D721Med (cell line): ENCODE measurements at regions not wholly inside any gene's neighbourhood (a gene's known extent, or its start where the extent isn't known, plus 50 kb on each side); places are given as distances from the start of the nearest gene placed in this dataset.

Experiments
- DNase-seq: peaks from one replicate; pipeline ENCODE4 v3.0.0; 2011; ENCODE audit warnings: low spot score; ENCODE audit not compliant: insufficient read length
- FAIRE-seq: peaks from 2 replicates; lab custom pipeline; 2011; peaks lifted over from hg19 to GRCh38; lab: Jason Lieb, UNC
- TF ChIP-seq, protein P1 (sequence below): IDR thresholded peaks from 2 replicates; pipeline ENCODE4 v1.5.1; 2012; ENCODE audit warnings: mild to moderate bottlenecking, control low read depth; ENCODE audit not compliant: insufficient read depth; ENCODE audit errors: missing control alignments

- TF ChIP-seq, protein P1, sequence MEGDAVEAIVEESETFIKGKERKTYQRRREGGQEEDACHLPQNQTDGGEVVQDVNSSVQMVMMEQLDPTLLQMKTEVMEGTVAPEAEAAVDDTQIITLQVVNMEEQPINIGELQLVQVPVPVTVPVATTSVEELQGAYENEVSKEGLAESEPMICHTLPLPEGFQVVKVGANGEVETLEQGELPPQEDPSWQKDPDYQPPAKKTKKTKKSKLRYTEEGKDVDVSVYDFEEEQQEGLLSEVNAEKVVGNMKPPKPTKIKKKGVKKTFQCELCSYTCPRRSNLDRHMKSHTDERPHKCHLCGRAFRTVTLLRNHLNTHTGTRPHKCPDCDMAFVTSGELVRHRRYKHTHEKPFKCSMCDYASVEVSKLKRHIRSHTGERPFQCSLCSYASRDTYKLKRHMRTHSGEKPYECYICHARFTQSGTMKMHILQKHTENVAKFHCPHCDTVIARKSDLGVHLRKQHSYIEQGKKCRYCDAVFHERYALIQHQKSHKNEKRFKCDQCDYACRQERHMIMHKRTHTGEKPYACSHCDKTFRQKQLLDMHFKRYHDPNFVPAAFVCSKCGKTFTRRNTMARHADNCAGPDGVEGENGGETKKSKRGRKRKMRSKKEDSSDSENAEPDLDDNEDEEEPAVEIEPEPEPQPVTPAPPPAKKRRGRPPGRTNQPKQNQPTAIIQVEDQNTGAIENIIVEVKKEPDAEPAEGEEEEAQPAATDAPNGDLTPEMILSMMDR, result no peak
- no peak for DNase-seq
- no peak for FAIRE-seq
Measured at GRCh38 chr2:226320076-226320948, 479.3 kb downstream of the IRS1 start.

GRCh38 chr2:226317970-226318369 lies 481.6 kb downstream of the IRS1 start:
- no peak for DNase-seq
- TF ChIP-seq, protein P1, result no peak
- FAIRE-seq, result no peak

DNA sequence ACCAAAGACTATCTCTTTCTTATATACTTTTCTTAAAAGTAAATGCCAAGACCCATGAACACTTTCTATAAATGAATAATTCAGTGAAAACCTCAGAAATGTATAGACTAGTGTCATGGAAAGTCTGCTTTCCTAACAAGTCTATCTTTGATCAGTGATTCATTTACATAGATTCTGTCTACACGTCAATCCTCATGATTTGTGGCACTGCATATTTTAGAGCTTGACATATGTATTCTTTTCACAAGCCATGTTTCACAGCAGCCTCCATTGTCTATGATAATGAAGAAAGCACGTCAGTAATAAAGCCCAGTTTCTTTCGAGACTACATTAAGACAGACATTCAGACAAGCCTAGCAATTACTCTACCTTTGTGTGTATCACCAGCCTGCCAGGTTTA lies 486.6 kb downstream of the IRS1 start:
- no peak for DNase-seq
- FAIRE-seq, result no peak
- TF ChIP-seq, protein P1, result no peak

GRCh38 chr2:226312155-226312554 lies 487.5 kb downstream of the IRS1 start:
- no peak for DNase-seq
- TF ChIP-seq, protein P1, result no peak
- FAIRE-seq, result no peak

DNA sequence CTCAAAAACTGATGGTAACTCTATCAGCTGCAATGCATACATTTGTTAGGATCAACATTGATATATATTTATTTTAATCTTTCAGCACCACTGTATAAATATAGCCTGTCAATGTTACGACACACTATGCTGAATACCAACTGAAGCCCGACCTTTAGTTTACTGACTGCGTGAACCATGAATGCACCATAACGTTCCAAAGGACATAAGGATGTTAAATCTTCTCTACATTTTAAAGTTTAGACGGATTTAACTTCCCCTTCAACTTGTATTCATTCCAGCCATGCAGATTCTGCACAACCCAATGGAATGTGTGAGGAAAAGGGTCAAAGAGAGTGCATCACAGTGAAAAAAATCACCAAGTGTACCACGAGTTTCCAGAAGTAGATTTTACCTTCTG lies 489.5 kb downstream of the IRS1 start:
- no peak for DNase-seq
- TF ChIP-seq, protein P1, result no peak
- peak; percentile 29 for FAIRE-seq

DNA sequence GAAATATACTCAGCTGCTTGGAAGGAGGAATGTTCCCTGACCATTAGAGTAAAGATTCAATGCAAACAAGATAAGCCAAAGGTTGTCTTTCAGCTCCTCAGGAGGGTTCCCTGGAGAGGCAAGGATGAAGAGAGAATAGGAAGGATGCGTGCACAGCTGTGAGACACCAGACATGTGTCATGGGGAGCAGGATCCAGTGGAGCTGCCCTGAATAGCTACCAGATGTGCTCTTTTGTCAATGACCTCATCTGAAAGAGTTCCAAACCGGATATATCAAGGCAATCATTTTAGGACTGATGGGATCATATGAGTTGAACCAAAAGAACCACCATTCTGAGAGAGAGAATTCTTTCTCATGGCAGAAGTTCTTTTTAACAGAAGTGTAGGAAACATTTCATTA lies 490.6 kb downstream of the IRS1 start:
- FAIRE-seq (no peak), DNase-seq (no peak)
- TF ChIP-seq, protein P1, result no peak

DNA sequence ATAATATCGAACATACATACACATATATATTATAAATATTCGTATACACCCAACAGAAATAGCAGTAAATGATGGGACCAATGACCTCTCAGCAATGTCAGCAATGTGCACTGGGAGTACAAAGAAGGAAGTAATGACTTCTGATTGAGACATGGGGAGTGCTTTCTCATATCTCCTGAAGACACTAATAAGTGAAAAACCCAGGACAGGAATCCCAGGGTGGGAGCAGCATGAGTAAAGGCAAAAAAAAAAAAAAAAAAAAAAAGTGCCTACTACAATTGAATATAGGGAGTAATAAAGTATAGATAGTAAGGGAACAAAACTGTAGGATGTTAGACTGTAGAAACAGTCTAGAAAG lies 491.3 kb downstream of the IRS1 start:
- FAIRE-seq, result no peak

More for the DNA sequence above, 491.3 kb downstream of the IRS1 start:
- TF ChIP-seq, protein P1, result no peak
- DNase-seq, result no peak
